Activated CD8-positive, alpha-beta memory T cell treated with anti-CD3 and anti-CD28 coated beads for 36 hours (primary cell): ENCODE measurements at regions not wholly inside any gene's neighbourhood (a gene's known extent, or its start where the extent isn't known, plus 50 kb on each side); places are given as distances from the start of the nearest gene placed in this dataset.

Source experiments
- CTCF ChIA-PET: fragments of 350-600 bp; sonication (Branson Sonifier 250); formaldehyde crosslinking; loops from one replicate; lab custom pipeline; 2021; ENCODE audit warnings: antibody characterized with exemption; lab: Charles Lee
- POLR2A ChIA-PET: fragments of 350-600 bp; sonication (Branson Sonifier 250); formaldehyde crosslinking; loops from one replicate; lab custom pipeline; 2021; ENCODE audit warnings: antibody characterized with exemption; lab: Charles Lee

GRCh38 chr13:80400164-80400864 lies 59.4 kb upstream of the SPRY2 start:
- CTCF ChIA-PET = interaction anchor here (0.7 kb wide), 1 partner anchor 37 kb away, joined by 5 read pairs; no protein-coding TSS in a partner anchor
- POLR2A ChIA-PET = interaction anchor here (0.7 kb wide), 1 partner anchor 29 kb away, joined by 4 read pairs; no protein-coding TSS in a partner anchor

GRCh38 chr13:80399340-80400163 lies 58.6 kb upstream of the SPRY2 start:
- CTCF ChIA-PET = interaction anchor here (0.7 kb wide), 2 partner anchors 36 to 172 kb away, joined by 3 to 5 read pairs; no protein-coding TSS in a partner anchor

More at GRCh38 chr13:80399340-80400163, 58.6 kb upstream of the SPRY2 start:
- POLR2A ChIA-PET = no interaction called here
